Spleen (tissue), 11 donors: ENCODE measurements at regions not wholly inside any gene's neighbourhood (a gene's known extent, or its start where the extent isn't known, plus 50 kb on each side); places are given as distances from the start of the nearest gene placed in this dataset.

Source experiments
- DNase-seq: peaks from one replicate; pipeline ENCODE4 v3.0.0-alpha.2; 2020
- H3K27ac ChIP-seq, 8 donors: fragments of 200-600 bp; sonication (generic) in 7 of 8; 1 replicate in 4 of 8; 2 replicates in 4 of 8; pipeline versions ENCODE4 v1.5.0 to v1.8.0; 2016 to 2021; ENCODE audit warnings: inconsistent platforms in 4 of 8, mild to moderate bottlenecking in 4 of 8, moderate library complexity in 1 of 8
- H3K27me3 ChIP-seq, 7 donors: fragments of 200-600 bp; sonication (generic) in 6 of 7; replicated peaks in 1 of 7; 1 replicate in 4 of 7; 2 replicates in 3 of 7; pipeline versions ENCODE4 v1.5.0 to v1.8.0; 2016 to 2021; ENCODE audit warnings: inconsistent platforms in 3 of 7, mild to moderate bottlenecking in 1 of 7
- H3K36me3 ChIP-seq, 6 donors: fragments of 200-600 bp; sonication (generic) in 5 of 6; 1 replicate in 4 of 6; 2 replicates in 2 of 6; pipeline versions ENCODE4 v1.5.0 to v1.8.0; 2016 to 2021; ENCODE audit warnings: inconsistent platforms in 2 of 6
- H3K4me1 ChIP-seq, 6 donors: fragments of 200-600 bp; sonication (generic) in 5 of 6; 1 replicate in 3 of 6; 2 replicates in 3 of 6; pipeline versions ENCODE4 v1.5.0 to v1.8.0; 2016 to 2021; ENCODE audit warnings: inconsistent platforms in 3 of 6
- H3K4me3 ChIP-seq, 8 donors: fragments of 200-600 bp; sonication (generic) in 7 of 8; 1 replicate in 4 of 8; 2 replicates in 4 of 8; pipeline versions ENCODE4 v1.5.0 to v1.8.0; 2016 to 2021; ENCODE audit warnings: inconsistent platforms in 4 of 8, mild to moderate bottlenecking in 4 of 8, moderate library complexity in 2 of 8
- H3K9me3 ChIP-seq, 8 donors: fragments of 200-600 bp; sonication (generic) in 7 of 8; 1 replicate in 4 of 8; 2 replicates in 4 of 8; pipeline versions ENCODE4 v1.5.0 to v1.8.0; 2016 to 2021; ENCODE audit warnings: inconsistent platforms in 4 of 8
- POLR2A ChIP-seq, 3 donors: fragments of 450-650 bp; IDR thresholded peaks; one replicate each; pipeline ENCODE4 v1.5.1; 2017; ENCODE audit warnings: antibody characterized with exemption in 3 of 3, mild to moderate bottlenecking in 1 of 3
- POLR2AphosphoS5 ChIP-seq, 3 donors: sonication (generic); formaldehyde crosslinking; IDR thresholded peaks; one replicate each; pipeline ENCODE4 v1.5.1; 2017; ENCODE audit warnings: antibody characterized with exemption in 3 of 3
- WGBS, 5 donors: extraction: QIAGEN DNeasy Blood & Tissue Kit in 3 of 5; methylation state at CpG; one replicate each; pipeline versions ENCODE4 v1.1.5 to v1.1.7; 2013 to 2018; 5-methylcytosine and 5-hydroxymethylcytosine counted together
- intact Hi-C: fragments of 100-400 bp; cut with DNase I; formaldehyde crosslinking; loops from one replicate; pipeline ENCODE4 v1.15.0; 2023; ENCODE audit warnings: low total_unique reads
- TF ChIP-seq, protein P1 (sequence below), 11 experiments: fragments of 200-600 bp in 7 of 11; fragments of 450-650 bp in 4 of 11; sonication (generic) in 4 of 11; IDR thresholded peaks in 8 of 11; conservative IDR thresholded peaks in 3 of 11; 1 replicate in 7 of 11; 2 replicates in 4 of 11; pipeline versions ENCODE4 v1.4.0 to v1.8.0; 2016 to 2021; ENCODE audit warnings: antibody characterized with exemption in 11 of 11, inconsistent platforms in 4 of 11, mild to moderate bottlenecking in 1 of 11
- donor health status: healthy with polysubstance abuse.
- donor health status: DM: no; HTN: no; CAD: no; lungs with moderate emphysema.
- donor health status: DM: no; HTN: no; CAD: no.
- donor health status: Bipolar disorder and iron deficiency.
- donor health status: healthy.
- donor health status: DM: no; HTN: no; CAD: no.
- donor health status: DM: yes; HTN: yes; CAD: no.

DNA sequence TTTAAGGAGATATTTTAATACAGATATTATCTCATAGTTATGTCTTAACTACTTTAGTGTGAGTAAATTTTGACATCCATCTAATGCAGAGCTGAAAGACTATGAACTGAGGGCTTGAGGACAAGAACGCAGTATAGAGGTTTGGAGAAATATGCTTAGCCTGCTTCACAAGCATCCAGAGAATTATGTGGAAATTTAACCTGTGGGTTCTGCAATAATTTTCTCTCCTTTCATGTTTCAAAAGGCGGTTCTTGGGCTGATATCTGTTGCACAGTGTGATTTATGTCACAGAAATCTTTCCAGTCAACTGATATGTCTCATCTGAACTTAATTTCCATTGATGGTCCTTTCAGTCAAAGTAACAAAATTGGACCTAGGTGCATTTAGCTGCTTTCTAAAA, 371.9 kb upstream of the VRK2 start:
- Histone ChIP-seq H3K27ac (no peak overlapping the region), H3K36me3 (no peaks in the 10 kb centered on the region), H3K9me3 (no peaks in the 10 kb centered on the region), H3K4me3 (no peak overlapping the region), H3K27me3 (no peaks in the 10 kb centered on the region), H3K4me1 (no peaks in the 10 kb centered on the region)
- no peak for TF ChIP-seq POLR2A (IDR thresholded peaks at IDR 0.05)
- TF ChIP-seq, protein P1, sequence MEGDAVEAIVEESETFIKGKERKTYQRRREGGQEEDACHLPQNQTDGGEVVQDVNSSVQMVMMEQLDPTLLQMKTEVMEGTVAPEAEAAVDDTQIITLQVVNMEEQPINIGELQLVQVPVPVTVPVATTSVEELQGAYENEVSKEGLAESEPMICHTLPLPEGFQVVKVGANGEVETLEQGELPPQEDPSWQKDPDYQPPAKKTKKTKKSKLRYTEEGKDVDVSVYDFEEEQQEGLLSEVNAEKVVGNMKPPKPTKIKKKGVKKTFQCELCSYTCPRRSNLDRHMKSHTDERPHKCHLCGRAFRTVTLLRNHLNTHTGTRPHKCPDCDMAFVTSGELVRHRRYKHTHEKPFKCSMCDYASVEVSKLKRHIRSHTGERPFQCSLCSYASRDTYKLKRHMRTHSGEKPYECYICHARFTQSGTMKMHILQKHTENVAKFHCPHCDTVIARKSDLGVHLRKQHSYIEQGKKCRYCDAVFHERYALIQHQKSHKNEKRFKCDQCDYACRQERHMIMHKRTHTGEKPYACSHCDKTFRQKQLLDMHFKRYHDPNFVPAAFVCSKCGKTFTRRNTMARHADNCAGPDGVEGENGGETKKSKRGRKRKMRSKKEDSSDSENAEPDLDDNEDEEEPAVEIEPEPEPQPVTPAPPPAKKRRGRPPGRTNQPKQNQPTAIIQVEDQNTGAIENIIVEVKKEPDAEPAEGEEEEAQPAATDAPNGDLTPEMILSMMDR (IDR thresholded peaks at IDR 0.05 in 8 of 11, conservative IDR thresholded peaks at IDR 0.05 in 3 of 11): no peak
- TF ChIP-seq POLR2AphosphoS5 (IDR thresholded peaks at IDR 0.05): no peak
- 68 to 86% (median 78%) methylated on average over 2 of the region's 2 CpGs for WGBS, 5 donors
- no peak for DNase-seq
- intact Hi-C loops: no loop called here

DNA sequence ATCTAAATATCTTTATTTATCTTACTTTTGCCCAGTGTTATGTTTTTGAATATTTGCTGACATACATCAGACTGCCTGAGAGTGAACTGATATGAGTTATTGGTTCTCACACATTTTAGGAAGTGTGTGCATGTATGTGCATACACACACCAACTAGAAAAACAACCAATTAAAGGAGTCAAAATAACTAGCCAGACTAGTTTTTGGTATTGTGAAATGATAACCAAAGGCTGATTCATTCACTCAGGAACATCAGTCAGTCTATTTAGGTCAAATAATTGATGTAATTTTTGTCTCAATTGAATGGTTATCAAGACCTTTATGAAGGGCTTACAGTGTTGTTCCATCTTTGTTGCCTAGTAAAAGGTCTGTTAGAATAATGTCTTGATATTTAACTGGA, 369.3 kb upstream of the VRK2 start:
- DNase-seq: no peak
- Histone ChIP-seq H3K27ac (no peak overlapping the region), H3K36me3 (no peaks in the 10 kb centered on the region), H3K27me3 (no peaks in the 10 kb centered on the region), H3K4me3 (no peak overlapping the region), H3K9me3 (no peaks in the 10 kb centered on the region), H3K4me1 (no peaks in the 10 kb centered on the region)
- no peak for TF ChIP-seq POLR2A (IDR thresholded peaks at IDR 0.05)
- TF ChIP-seq, protein P1 (IDR thresholded peaks at IDR 0.05 in 8 of 11, conservative IDR thresholded peaks at IDR 0.05 in 3 of 11): no peak
- no peak for TF ChIP-seq POLR2AphosphoS5 (IDR thresholded peaks at IDR 0.05)
- intact Hi-C loops: no loop called here

DNA sequence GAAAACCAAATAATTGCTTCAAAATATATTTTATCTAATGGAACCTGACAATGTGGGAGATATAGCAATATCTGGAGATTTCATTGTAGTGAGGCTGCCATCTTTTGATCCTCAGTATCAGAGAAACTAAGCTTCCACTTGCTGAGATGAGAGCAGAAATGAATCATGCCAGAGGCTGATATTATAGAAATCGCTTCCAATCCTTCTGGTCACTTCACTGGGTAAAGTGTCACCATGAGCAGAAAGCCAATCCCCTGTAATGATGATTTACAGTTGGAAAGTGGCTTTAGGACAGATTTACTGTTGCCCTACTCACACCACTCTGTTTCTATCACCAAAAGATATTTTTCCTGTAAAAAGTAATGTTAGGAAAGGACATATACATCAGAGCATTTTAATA, 365.0 kb upstream of the VRK2 start:
- Histone ChIP-seq H3K4me3 (no peak overlapping the region), H3K27me3 (no peaks in the 10 kb centered on the region), H3K9me3 (peaks cover 0 to under 1% (median 0%) of the 10 kb centered on the region in 8 donors), H3K36me3 (no peaks in the 10 kb centered on the region), H3K27ac (no peak overlapping the region), H3K4me1 (no peaks in the 10 kb centered on the region)
- DNase-seq: no peak
- intact Hi-C loops: no loop called here
- 65 to 85% (median 81%) methylated on average over 1 of the region's 1 CpG for WGBS, 5 donors
- TF ChIP-seq POLR2AphosphoS5 (IDR thresholded peaks at IDR 0.05) (no peak), POLR2A (IDR thresholded peaks at IDR 0.05) (no peak)
- TF ChIP-seq, protein P1 (IDR thresholded peaks at IDR 0.05 in 8 of 11, conservative IDR thresholded peaks at IDR 0.05 in 3 of 11): no peak

DNA sequence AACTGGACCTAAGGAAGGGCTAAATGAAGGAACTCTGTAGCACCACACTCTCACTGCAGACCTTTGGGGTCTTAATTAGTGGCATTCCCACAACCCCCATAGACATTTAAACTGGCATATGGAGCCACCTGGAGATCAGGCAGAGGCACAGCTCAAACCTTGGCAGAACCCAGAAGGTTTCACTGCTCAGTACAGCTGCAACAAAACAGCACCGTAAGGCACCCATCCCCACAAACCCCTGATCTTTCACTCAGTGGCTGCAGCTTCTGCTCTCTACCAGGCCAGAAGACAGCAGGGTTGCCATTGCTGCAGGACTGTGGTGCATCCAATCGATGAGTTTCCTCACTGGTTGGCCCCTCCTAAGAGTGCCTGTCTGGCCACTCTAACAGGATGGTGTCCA, 361.6 kb upstream of the VRK2 start:
- TF ChIP-seq POLR2AphosphoS5 (IDR thresholded peaks at IDR 0.05) (no peak), POLR2A (IDR thresholded peaks at IDR 0.05) (no peak)
- TF ChIP-seq, protein P1 (IDR thresholded peaks at IDR 0.05 in 8 of 11, conservative IDR thresholded peaks at IDR 0.05 in 3 of 11): no peak
- Histone ChIP-seq H3K36me3 (no peaks in the 10 kb centered on the region), H3K4me1 (no peaks in the 10 kb centered on the region), H3K27me3 (no peaks in the 10 kb centered on the region), H3K27ac (no peak overlapping the region), H3K4me3 (no peak overlapping the region), H3K9me3 (peaks cover 0 to 34% (median 26%) of the 10 kb centered on the region in 8 donors)
- WGBS, 5 donors: 71 to 95% (median 91%) methylated on average over 2 of the region's 2 CpGs
- no peak for DNase-seq
- intact Hi-C loops: no loop called here
